ENCODE measurements at regions not wholly inside any gene's neighbourhood (a gene's known extent, or its start where the extent isn't known, plus 50 kb on each side); places are given as distances from the start of the nearest gene placed in this dataset.
"Not testable (repeated sequence)": the region's sequence is repeated elsewhere in the genome, so short reads cannot be mapped to it uniquely, and the experiment has no call there.

GRCh38 chr2:45102141-45102540 is 92.9 kb upstream of the SIX2 start:
- no peaks in the 10 kb centered on the region for H3K27me3 ChIP-seq (ENCODE audit: control insufficient read depth, insufficient read depth, low read length)
- H3K4me3 ChIP-seq (ENCODE audit: low read depth, low read length): no peak overlapping the region
- DNase-seq (ENCODE audit: low read depth): no peak
- no peaks in the 10 kb centered on the region for H3K36me3 ChIP-seq (ENCODE audit: control insufficient read depth, insufficient read depth, low read length)
- no peak for TF ChIP-seq CTCF (IDR thresholded peaks at IDR 0.05; ENCODE audit: insufficient read depth, low read length, poor library complexity, severe bottlenecking)

- no peaks in the 10 kb centered on the region for H3K36me3 ChIP-seq (ENCODE audit: control insufficient read depth, insufficient read depth, low read length)
- TF ChIP-seq CTCF (IDR thresholded peaks at IDR 0.05; ENCODE audit: insufficient read depth, low read length, poor library complexity, severe bottlenecking): no peak
- peaks cover 2% of the 10 kb centered on the region for H3K27me3 ChIP-seq (ENCODE audit: control insufficient read depth, insufficient read depth, low read length)
- no peak overlapping the region for H3K4me3 ChIP-seq (ENCODE audit: low read depth, low read length)
- DNase-seq (ENCODE audit: low read depth): no peak
Measured at GRCh38 chr2:45096996-45097395, 87.7 kb upstream of the SIX2 start.

- H3K27me3 ChIP-seq (ENCODE audit: control insufficient read depth, insufficient read depth, low read length); H3K4me3 ChIP-seq (ENCODE audit: low read depth, low read length); DNase-seq (ENCODE audit: low read depth); H3K36me3 ChIP-seq (ENCODE audit: control insufficient read depth, insufficient read depth, low read length): not testable (repeated sequence)
Measured at GRCh38 chr2:45096038-45096437, 86.8 kb upstream of the SIX2 start.

GRCh38 chr2:45093663-45094062 is 84.4 kb upstream of the SIX2 start:
- Histone ChIP-seq H3K27me3 (ENCODE audit: control insufficient read depth, insufficient read depth, low read length) (peaks cover 2% of the 10 kb centered on the region), H3K36me3 (ENCODE audit: control insufficient read depth, insufficient read depth, low read length) (no peaks in the 10 kb centered on the region), H3K4me3 (ENCODE audit: low read depth, low read length) (no peak overlapping the region)
- no peak for DNase-seq (ENCODE audit: low read depth)
- TF ChIP-seq CTCF (IDR thresholded peaks at IDR 0.05; ENCODE audit: insufficient read depth, low read length, poor library complexity, severe bottlenecking): no peak

- H3K27me3 ChIP-seq (ENCODE audit: control insufficient read depth, insufficient read depth, low read length): peaks cover 2% of the 10 kb centered on the region
Measured at GRCh38 chr2:45093181-45093580, 83.9 kb upstream of the SIX2 start.

GRCh38 chr2:45089554-45090261 is 80.5 kb upstream of the SIX2 start:
- DNase-seq (ENCODE audit: low read depth): no peak
- Histone ChIP-seq H3K36me3 (ENCODE audit: control insufficient read depth, insufficient read depth, low read length) (no peaks in the 10 kb centered on the region), H3K4me3 (ENCODE audit: low read depth, low read length) (no peak overlapping the region), H3K27me3 (ENCODE audit: control insufficient read depth, insufficient read depth, low read length) (peaks cover 2% of the 10 kb centered on the region)
- no peak for TF ChIP-seq CTCF (IDR thresholded peaks at IDR 0.05; ENCODE audit: insufficient read depth, low read length, poor library complexity, severe bottlenecking)

More at GRCh38 chr2:45093181-45093580, 83.9 kb upstream of the SIX2 start:
- no peak for DNase-seq (ENCODE audit: low read depth)
- Histone ChIP-seq H3K4me3 (ENCODE audit: low read depth, low read length) (no peak overlapping the region), H3K36me3 (ENCODE audit: control insufficient read depth, insufficient read depth, low read length) (no peaks in the 10 kb centered on the region)
- TF ChIP-seq CTCF (IDR thresholded peaks at IDR 0.05; ENCODE audit: insufficient read depth, low read length, poor library complexity, severe bottlenecking): no peak

All from kidney epithelial cell (primary cell).